Vagina (tissue), 2 donors: ENCODE measurements at regions not wholly inside any gene's neighbourhood (a gene's known extent, or its start where the extent isn't known, plus 50 kb on each side); places are given as distances from the start of the nearest gene placed in this dataset.
"Not testable (repeated sequence)": the region's sequence is repeated elsewhere in the genome, so short reads cannot be mapped to it uniquely, and the experiment has no call there.

Experiments used
- CTCF ChIP-seq, 3 experiments: fragments of 450-650 bp in 2 of 3; fragments of 200-600 bp in 1 of 3; sonication (generic) in 1 of 3; IDR thresholded peaks; one replicate each; pipeline ENCODE4 v1.5.1; 2017 to 2019; ENCODE audit warnings: antibody characterized with exemption in 3 of 3, mild to moderate bottlenecking in 2 of 3, moderate library complexity in 2 of 3
- POLR2A ChIP-seq, 2 donors: fragments of 450-650 bp; IDR thresholded peaks; one replicate each; pipeline ENCODE4 v1.6.1; 2017; ENCODE audit warnings: antibody characterized with exemption in 2 of 2, mild to moderate bottlenecking in 2 of 2, moderate library complexity in 2 of 2
- POLR2AphosphoS5 ChIP-seq, 2 donors: sonication (generic); formaldehyde crosslinking; IDR thresholded peaks; one replicate each; pipeline ENCODE4 v1.9.0; 2017; ENCODE audit warnings: antibody characterized with exemption in 2 of 2, mild to moderate bottlenecking in 2 of 2, low read depth in 1 of 2; ENCODE audit not compliant: insufficient read depth in 1 of 2

- TF ChIP-seq POLR2AphosphoS5 (IDR thresholded peaks at IDR 0.05; ENCODE audit: insufficient read depth in 1 of 2, low read depth in 1 of 2); CTCF (IDR thresholded peaks at IDR 0.05); POLR2A (IDR thresholded peaks at IDR 0.05): not testable (repeated sequence)
Measured at GRCh38 chr9:41359116-41359515, 170.0 kb upstream of the ZNG1F start.
